Stimulated activated CD8-positive, alpha-beta memory T cell treated with anti-CD3 and anti-CD28 coated beads, Interleukin-4, amount 100 ng/mL, for 1 hour (primary cell): ENCODE measurements at regions not wholly inside any gene's neighbourhood (a gene's known extent, or its start where the extent isn't known, plus 50 kb on each side); places are given as distances from the start of the nearest gene placed in this dataset.

Experiments used
- DNase-seq, 2 donors: peaks; one replicate each; pipeline ENCODE4 v3.0.0-alpha.2; 2020; ENCODE audit warnings: low read depth in 2 of 2, low spot score in 1 of 2

- DNase-seq: no peak
These were observed 335.4 kb upstream of the TEX13C start for GRCh38 chrX:124984140-124984813.

GRCh38 chrX:124986284-124986683 is 333.4 kb upstream of the TEX13C start:
- DNase-seq: no peak

GRCh38 chrX:124993735-124994134 is 325.9 kb upstream of the TEX13C start:
- no peak for DNase-seq

GRCh38 chrX:124994404-124994803 is 325.3 kb upstream of the TEX13C start:
- no peak for DNase-seq

GRCh38 chrX:125003746-125004446 is 315.8 kb upstream of the TEX13C start:
- DNase-seq: no peak

GRCh38 chrX:125004799-125005198 is 314.9 kb upstream of the TEX13C start:
- no peak for DNase-seq

GRCh38 chrX:125005863-125006262 is 313.8 kb upstream of the TEX13C start:
- no peak for DNase-seq

- DNase-seq: no peak
These were observed 313.0 kb upstream of the TEX13C start for GRCh38 chrX:125006704-125007103.

- DNase-seq: no peak
These were observed 307.1 kb upstream of the TEX13C start for GRCh38 chrX:125012585-125012984.

GRCh38 chrX:125029131-125029530 is 290.5 kb upstream of the TEX13C start:
- no peak for DNase-seq
